ENCODE measurements at regions not wholly inside any gene's neighbourhood (a gene's known extent, or its start where the extent isn't known, plus 50 kb on each side); places are given as distances from the start of the nearest gene placed in this dataset.

DNA sequence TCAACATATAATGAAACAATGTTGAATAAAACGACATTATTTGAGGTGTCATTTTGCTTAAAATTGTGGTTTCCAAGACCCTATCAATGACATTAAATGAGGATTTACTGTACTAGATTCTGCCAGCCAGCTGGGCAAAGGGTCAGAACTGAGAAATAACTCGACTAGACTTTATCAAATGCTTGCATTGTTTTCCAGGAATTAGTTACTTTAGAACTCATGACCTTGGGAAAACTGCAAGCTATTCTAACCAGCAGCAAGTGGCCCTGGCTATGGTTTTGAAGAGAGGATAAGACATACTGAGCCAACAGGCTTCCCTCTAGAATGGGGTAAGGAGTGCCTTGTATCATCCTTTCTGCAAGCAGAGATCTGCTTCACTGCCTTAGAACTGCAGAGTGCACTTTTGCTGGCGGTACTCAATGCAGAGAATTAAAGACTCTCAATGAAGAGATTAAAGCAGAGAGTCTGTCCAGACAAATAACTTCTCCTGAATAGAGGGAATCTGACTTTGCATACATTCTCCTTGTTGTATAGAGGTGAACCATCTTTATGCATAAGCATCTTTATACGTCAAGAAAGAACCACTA is 281.5 kb downstream of the ARL4A start:
- TF ChIP-seq FOXM1 (IDR thresholded peaks at IDR 0.05; ENCODE audit: borderline replicate concordance) (no peak), ZNF384 (IDR thresholded peaks at IDR 0.05) (no peak), FOXA1 (IDR thresholded peaks at IDR 0.05) (no peak)

All from HEK293T (cell line).